OCI-LY3 (cell line): ENCODE measurements at regions not wholly inside any gene's neighbourhood (a gene's known extent, or its start where the extent isn't known, plus 50 kb on each side); places are given as distances from the start of the nearest gene placed in this dataset.

Experiments used
- H2AFZ ChIP-seq: fragments of 200-600, 300-600 bp; shearing (Covaris generic); 2 replicates; pipeline ENCODE4 v1.6.0; 2014; ENCODE audit warnings: antibody characterized with exemption, low read depth, low read length
- H3K27ac ChIP-seq: fragments of 200-600, 300-600 bp; sonication (generic); 2 replicates; pipeline ENCODE4 v1.5.1; 2014; ENCODE audit warnings: mild to moderate bottlenecking, low read length, moderate library complexity, mixed read lengths
- H3K27me3 ChIP-seq: fragments of 200-600, 300-600 bp; sonication (generic); 2 replicates; pipeline ENCODE4 v1.6.1; 2014; ENCODE audit warnings: low read depth, low read length, mixed read lengths
- H3K36me3 ChIP-seq: fragments of 200-600, 300-600 bp; sonication (generic); replicated peaks from 2 replicates; pipeline ENCODE3; 2014; ENCODE audit warnings: low read depth, low read length, mixed read lengths
- H3K4me1 ChIP-seq: fragments of 300-600, 200-600 bp; sonication (generic); 2 replicates; pipeline ENCODE4 v1.6.1; 2014; ENCODE audit warnings: low read length, mixed read lengths
- H3K4me2 ChIP-seq: fragments of 200-600, 300-600 bp; sonication (generic); 2 replicates; pipeline ENCODE4 v1.6.1; 2014; ENCODE audit warnings: low read length, mixed read lengths
- H3K4me3 ChIP-seq: fragments of 300-600, 200-600 bp; sonication (generic); 2 replicates; pipeline ENCODE4 v1.5.1; 2014; ENCODE audit warnings: antibody characterized with exemption, mild to moderate bottlenecking, low read length, moderate library complexity
- H3K79me2 ChIP-seq: fragments of 300-600, 200-600 bp; shearing (Covaris generic); 2 replicates; pipeline ENCODE4 v1.6.1; 2014; ENCODE audit warnings: mild to moderate bottlenecking, low read length, mixed read lengths
- H3K9ac ChIP-seq: fragments of 300-600, 200-600 bp; shearing (Covaris generic); 2 replicates; pipeline ENCODE4 v1.6.0; 2014; ENCODE audit warnings: mild to moderate bottlenecking, low read length, moderate library complexity
- H3K9me3 ChIP-seq: fragments of 200-600, 300-600 bp; shearing (Covaris generic); 2 replicates; pipeline ENCODE4 v1.6.1; 2014; ENCODE audit warnings: low read length, mixed read lengths; ENCODE audit not compliant: insufficient read depth
- H4K20me1 ChIP-seq: fragments of 200-600, 300-600 bp; sonication (generic); 2 replicates; pipeline ENCODE4 v1.6.1; 2016; ENCODE audit warnings: low read length, mixed read lengths; ENCODE audit not compliant: insufficient read depth
- CTCF ChIP-seq: fragments of 200-600, 300-600 bp; sonication (generic); IDR thresholded peaks from 2 replicates; pipeline ENCODE4 v1.5.1; 2014; ENCODE audit warnings: antibody characterized with exemption, low read length, low read depth
- EZH2phosphoT487 ChIP-seq: fragments of 200-600 bp; shearing (Covaris generic); IDR thresholded peaks from 2 replicates; pipeline ENCODE4 v1.6.1; 2018; ENCODE audit warnings: antibody characterized with exemption, mixed run types, low read depth

- Histone ChIP-seq H3K9me3 (peaks cover 1% of the 10 kb centered on the region; the same call in 1 of the 2 replicates), H3K27me3 (no peaks in the 10 kb centered on the region), H3K4me2 (no peak overlapping the region), H3K27ac (no peak overlapping the region), H3K36me3 (no peaks in the 10 kb centered on the region), H4K20me1 (no peaks in the 10 kb centered on the region), H3K4me1 (peaks cover 9% of the 10 kb centered on the region), H3K9ac (no peak overlapping the region), H3K4me3 (no peak overlapping the region), H2AFZ (no peak overlapping the region), H3K79me2 (no peaks in the 10 kb centered on the region)
- TF ChIP-seq CTCF, result no peak
- TF ChIP-seq EZH2phosphoT487, result no peak
These were observed 588.3 kb downstream of the EBF1 start for GRCh38 chr5:158511454-158511853.

GRCh38 chr5:158510479-158510878 is 589.2 kb downstream of the EBF1 start:
- no peak for TF ChIP-seq EZH2phosphoT487
- TF ChIP-seq CTCF, result no peak
- no peak overlapping the region for H3K4me3 ChIP-seq
- no peak overlapping the region for H3K27ac ChIP-seq

DNA sequence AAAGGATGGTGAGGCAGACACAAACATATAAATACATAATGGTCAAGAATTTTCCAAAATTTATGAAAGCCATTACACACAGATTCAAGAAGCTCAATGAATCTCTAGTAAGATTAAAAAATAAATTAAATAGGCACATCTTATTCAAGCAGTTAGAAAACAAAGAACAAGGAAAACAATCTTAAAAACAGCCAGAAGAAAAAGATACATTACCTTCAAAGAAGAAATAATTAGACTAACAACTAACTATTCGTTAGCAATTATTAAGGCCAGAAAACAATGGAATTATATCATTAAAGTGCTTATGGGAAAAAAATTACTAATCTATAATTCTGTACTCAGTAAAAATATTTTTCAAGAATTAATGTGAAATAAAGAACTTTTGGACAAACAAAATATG is 593.1 kb downstream of the EBF1 start:
- no peak overlapping the region for H3K9ac ChIP-seq
- no peak overlapping the region for H3K4me3 ChIP-seq
- TF ChIP-seq CTCF, result no peak
- TF ChIP-seq EZH2phosphoT487, result no peak
- no peaks in the 10 kb centered on the region for H4K20me1 ChIP-seq
- no peak overlapping the region for H2AFZ ChIP-seq
- no peak overlapping the region for H3K27ac ChIP-seq
- no peaks in the 10 kb centered on the region for H3K36me3 ChIP-seq
- no peaks in the 10 kb centered on the region for H3K4me1 ChIP-seq
- no peak overlapping the region for H3K4me2 ChIP-seq
- peaks cover 8% of the 10 kb centered on the region; the same call in 1 of the 2 replicates for H3K9me3 ChIP-seq
- H3K27me3 ChIP-seq, result no peaks in the 10 kb centered on the region
- H3K79me2 ChIP-seq, result no peaks in the 10 kb centered on the region

More at GRCh38 chr5:158510479-158510878, 589.2 kb downstream of the EBF1 start:
- H3K36me3 ChIP-seq, result no peaks in the 10 kb centered on the region
- no peak overlapping the region for H3K9ac ChIP-seq
- H3K79me2 ChIP-seq, result no peaks in the 10 kb centered on the region
- H3K9me3 ChIP-seq, result peaks cover 8% of the 10 kb centered on the region; the same call in 1 of the 2 replicates
- H3K4me2 ChIP-seq, result no peak overlapping the region
- no peaks in the 10 kb centered on the region for H4K20me1 ChIP-seq
- H2AFZ ChIP-seq, result no peak overlapping the region
- H3K27me3 ChIP-seq, result no peaks in the 10 kb centered on the region
- H3K4me1 ChIP-seq, result peaks cover 9% of the 10 kb centered on the region

DNA sequence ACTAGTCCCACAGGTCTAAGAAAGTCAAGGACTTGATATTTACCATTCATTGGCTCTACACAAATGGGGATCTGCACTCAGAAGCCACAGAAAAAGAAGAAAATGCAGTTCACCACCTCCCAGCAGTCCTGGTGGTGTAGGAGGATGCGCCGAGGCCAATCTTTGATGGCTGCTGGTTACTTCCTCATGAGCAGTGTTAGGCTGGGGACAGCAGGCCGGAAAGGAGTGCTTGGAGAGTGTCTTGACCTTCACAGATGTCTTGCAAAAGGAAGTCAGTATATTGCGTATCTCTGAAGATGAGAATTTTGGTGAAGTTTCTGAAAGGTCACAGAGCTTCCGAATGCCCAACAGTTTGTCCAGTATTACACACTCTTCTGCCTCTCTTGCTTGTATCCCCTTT is 597.0 kb downstream of the EBF1 start:
- H3K4me1 ChIP-seq, result no peaks in the 10 kb centered on the region
- TF ChIP-seq CTCF (no peak), EZH2phosphoT487 (no peak)
- no peaks in the 10 kb centered on the region for H3K36me3 ChIP-seq
- H3K4me3 ChIP-seq, result no peak overlapping the region
- H3K27ac ChIP-seq, result no peak overlapping the region
- no peaks in the 10 kb centered on the region for H4K20me1 ChIP-seq
- H3K4me2 ChIP-seq, result no peak overlapping the region
- H3K27me3 ChIP-seq, result no peaks in the 10 kb centered on the region
- H2AFZ ChIP-seq, result no peak overlapping the region
- H3K9ac ChIP-seq, result no peak overlapping the region
- peaks cover 8% of the 10 kb centered on the region; the same call in 1 of the 2 replicates for H3K9me3 ChIP-seq
- no peaks in the 10 kb centered on the region for H3K79me2 ChIP-seq
